ENCODE measurements at regions not wholly inside any gene's neighbourhood (a gene's known extent, or its start where the extent isn't known, plus 50 kb on each side); places are given as distances from the start of the nearest gene placed in this dataset.
A peak's percentile ranks its signal among the peaks of the same experiment; 100 is the strongest.

GRCh38 chr5:172556971-172557461 is 84.0 kb upstream of the NEURL1B start:
- intact Hi-C loops (cut with DNase I; ENCODE audit: low total_unique reads) = no loop called here
- Histone ChIP-seq H3K27ac (peak overlapping the region in 1 of 2 donors; percentile 80), H3K27me3 (no peaks in the 10 kb centered on the region), H3K9me3 (no peaks in the 10 kb centered on the region), H3K4me3 (no peak overlapping the region), H3K4me1 (peaks cover 23% of the 10 kb centered on the region), H3K36me3 (ENCODE audit: low read depth, missing control alignments) (no peaks in the 10 kb centered on the region)
- TF ChIP-seq POLR2A (IDR thresholded peaks at IDR 0.05) = no peak
- no peak for TF ChIP-seq CTCF (IDR thresholded peaks at IDR 0.05)
- WGBS, 2 donors = 37% methylated on average over 12 of the region's 12 CpGs
- DNase-seq = peak; percentile 76

GRCh38 chr5:172556262-172556661 is 84.8 kb upstream of the NEURL1B start:
- Histone ChIP-seq H3K4me1 (peaks cover 23% of the 10 kb centered on the region), H3K27ac (peak overlapping the region in 1 of 2 donors; percentile 14), H3K27me3 (no peaks in the 10 kb centered on the region), H3K4me3 (no peak overlapping the region), H3K9me3 (no peaks in the 10 kb centered on the region), H3K36me3 (ENCODE audit: low read depth, missing control alignments) (no peaks in the 10 kb centered on the region)
- no peak for DNase-seq
- 85 to 91% methylated on average over 3 of the region's 3 CpGs for WGBS, 2 donors
- intact Hi-C loops (cut with DNase I; ENCODE audit: low total_unique reads) = no loop called here
- no peak for TF ChIP-seq CTCF (IDR thresholded peaks at IDR 0.05)

GRCh38 chr5:172554562-172554961 is 86.5 kb upstream of the NEURL1B start:
- Histone ChIP-seq H3K27me3 (no peaks in the 10 kb centered on the region), H3K4me1 (peaks cover 31% of the 10 kb centered on the region), H3K27ac (no peak overlapping the region), H3K36me3 (ENCODE audit: low read depth, missing control alignments) (no peaks in the 10 kb centered on the region), H3K9me3 (no peaks in the 10 kb centered on the region), H3K4me3 (no peak overlapping the region)
- 89 to 92% methylated on average over 14 of the region's 14 CpGs for WGBS, 2 donors
- TF ChIP-seq CTCF (IDR thresholded peaks at IDR 0.05) = no peak
- no peak for TF ChIP-seq POLR2A (IDR thresholded peaks at IDR 0.05)
- no peak for DNase-seq
- intact Hi-C loops (cut with DNase I; ENCODE audit: low total_unique reads) = no loop called here

- intact Hi-C loops (cut with DNase I; ENCODE audit: low total_unique reads) = no loop called here
- Histone ChIP-seq H3K4me3 (no peak overlapping the region), H3K36me3 (ENCODE audit: low read depth, missing control alignments) (no peaks in the 10 kb centered on the region), H3K9me3 (no peaks in the 10 kb centered on the region), H3K27ac (no peak overlapping the region), H3K27me3 (no peaks in the 10 kb centered on the region), H3K4me1 (peaks cover 31% of the 10 kb centered on the region)
- no peak for TF ChIP-seq POLR2A (IDR thresholded peaks at IDR 0.05)
- TF ChIP-seq CTCF (IDR thresholded peaks at IDR 0.05) = no peak
- no peak for DNase-seq
- WGBS, 2 donors = 54 to 70% methylated on average over 3 of the region's 3 CpGs
Measured at GRCh38 chr5:172553903-172554302, 87.2 kb upstream of the NEURL1B start.

GRCh38 chr5:172553167-172553566 is 87.9 kb upstream of the NEURL1B start:
- no peak overlapping the region for H3K4me3 ChIP-seq
- no peaks in the 10 kb centered on the region for H3K36me3 ChIP-seq (ENCODE audit: low read depth, missing control alignments)
- intact Hi-C loops (cut with DNase I; ENCODE audit: low total_unique reads) = no loop called here
- TF ChIP-seq CTCF (IDR thresholded peaks at IDR 0.05) (no peak), POLR2A (IDR thresholded peaks at IDR 0.05) (no peak)
- H3K27ac ChIP-seq = no peak overlapping the region
- WGBS, 2 donors = 90 to 98% methylated on average over 2 of the region's 2 CpGs
- peaks cover 24% of the 10 kb centered on the region for H3K4me1 ChIP-seq
- no peaks in the 10 kb centered on the region for H3K9me3 ChIP-seq
- no peaks in the 10 kb centered on the region for H3K27me3 ChIP-seq
- no peak for DNase-seq
